ENCODE measurements at regions not wholly inside any gene's neighbourhood (a gene's known extent, or its start where the extent isn't known, plus 50 kb on each side); places are given as distances from the start of the nearest gene placed in this dataset.

GRCh38 chr12:25324861-25325260 is 74.1 kb upstream of the KRAS start:
- TF ChIP-seq EZH2phosphoT487 (IDR thresholded peaks at IDR 0.05; ENCODE audit: low read length): no peak
- TF ChIP-seq, protein P1, sequence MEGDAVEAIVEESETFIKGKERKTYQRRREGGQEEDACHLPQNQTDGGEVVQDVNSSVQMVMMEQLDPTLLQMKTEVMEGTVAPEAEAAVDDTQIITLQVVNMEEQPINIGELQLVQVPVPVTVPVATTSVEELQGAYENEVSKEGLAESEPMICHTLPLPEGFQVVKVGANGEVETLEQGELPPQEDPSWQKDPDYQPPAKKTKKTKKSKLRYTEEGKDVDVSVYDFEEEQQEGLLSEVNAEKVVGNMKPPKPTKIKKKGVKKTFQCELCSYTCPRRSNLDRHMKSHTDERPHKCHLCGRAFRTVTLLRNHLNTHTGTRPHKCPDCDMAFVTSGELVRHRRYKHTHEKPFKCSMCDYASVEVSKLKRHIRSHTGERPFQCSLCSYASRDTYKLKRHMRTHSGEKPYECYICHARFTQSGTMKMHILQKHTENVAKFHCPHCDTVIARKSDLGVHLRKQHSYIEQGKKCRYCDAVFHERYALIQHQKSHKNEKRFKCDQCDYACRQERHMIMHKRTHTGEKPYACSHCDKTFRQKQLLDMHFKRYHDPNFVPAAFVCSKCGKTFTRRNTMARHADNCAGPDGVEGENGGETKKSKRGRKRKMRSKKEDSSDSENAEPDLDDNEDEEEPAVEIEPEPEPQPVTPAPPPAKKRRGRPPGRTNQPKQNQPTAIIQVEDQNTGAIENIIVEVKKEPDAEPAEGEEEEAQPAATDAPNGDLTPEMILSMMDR (IDR thresholded peaks at IDR 0.05; ENCODE audit: low read length): no peak

Data from MM.1S (cell line).